Fibroblast of lung (primary cell): ENCODE measurements at regions not wholly inside any gene's neighbourhood (a gene's known extent, or its start where the extent isn't known, plus 50 kb on each side); places are given as distances from the start of the nearest gene placed in this dataset.

ENCODE experiments used
- DNase-seq, 2 donors: peaks; one replicate each; pipeline versions ENCODE4 v3.0.0 to v3.0.0-alpha.2; 2010; ENCODE audit warnings: low read depth in 2 of 2
- H2AFZ ChIP-seq: 2 replicates; pipeline ENCODE4 v1.5.1; 2012; ENCODE audit warnings: low read length, control low read depth, inconsistent platforms
- H3K27ac ChIP-seq: 2 replicates; pipeline ENCODE4 v1.5.1; 2011; ENCODE audit warnings: low read length, control low read depth; ENCODE audit not compliant: insufficient read depth
- H3K27me3 ChIP-seq: 2 replicates; pipeline ENCODE4 v1.5.1; 2011; ENCODE audit warnings: mild to moderate bottlenecking, low read length; ENCODE audit not compliant: control insufficient read depth, insufficient read depth
- H3K36me3 ChIP-seq: 2 replicates; pipeline ENCODE4 v1.5.1; 2011; ENCODE audit warnings: low read length; ENCODE audit not compliant: control insufficient read depth, insufficient read depth
- H3K4me1 ChIP-seq: 2 replicates; pipeline ENCODE4 v1.5.1; 2011; ENCODE audit warnings: low read length; ENCODE audit not compliant: control insufficient read depth, insufficient read depth; ENCODE audit errors: extremely low read depth
- H3K4me2 ChIP-seq: 2 replicates; pipeline ENCODE4 v1.5.1; 2011; ENCODE audit warnings: low read length, control low read depth; ENCODE audit not compliant: insufficient read depth; ENCODE audit errors: extremely low read depth
- H3K4me3 ChIP-seq, 4 experiments: fragments of 200-600 bp in 1 of 4; sonication (generic) in 1 of 4; replicated peaks in 1 of 4; 2 replicates each; pipeline ENCODE4 v1.5.1; 2011 to 2016; ENCODE audit warnings: low read length in 4 of 4, low read depth in 3 of 4, mild to moderate bottlenecking in 3 of 4, control low read depth in 2 of 4, inconsistent platforms in 1 of 4, mixed read lengths in 1 of 4; ENCODE audit not compliant: insufficient read depth in 1 of 4; ENCODE audit errors: control extremely low read depth in 1 of 4
- H3K79me2 ChIP-seq: 2 replicates; pipeline ENCODE4 v1.5.1; 2012; ENCODE audit warnings: mild to moderate bottlenecking, low read length, inconsistent platforms; ENCODE audit not compliant: control insufficient read depth, insufficient read depth
- H3K9ac ChIP-seq: 2 replicates; pipeline ENCODE4 v1.5.1; 2011; ENCODE audit warnings: mild to moderate bottlenecking, low read length, control low read depth; ENCODE audit not compliant: insufficient read depth
- H3K9me3 ChIP-seq: 2 replicates; pipeline ENCODE4 v1.5.1; 2012; ENCODE audit warnings: low read depth, low read length; ENCODE audit not compliant: control insufficient read depth, insufficient read depth
- H4K20me1 ChIP-seq: 2 replicates; pipeline ENCODE4 v1.5.1; 2011; ENCODE audit warnings: low read length; ENCODE audit not compliant: control insufficient read depth, insufficient read depth; ENCODE audit errors: extremely low read depth
- CTCF ChIP-seq, 2 donors: IDR thresholded peaks in 1 of 2; conservative IDR thresholded peaks in 1 of 2; 1 replicate in 1 of 2; 2 replicates in 1 of 2; pipeline ENCODE4 v1.5.1; 2011 to 2012; ENCODE audit warnings: low read length in 2 of 2, control low read depth in 1 of 2, inconsistent platforms in 1 of 2, low read depth in 1 of 2, mild to moderate bottlenecking in 1 of 2
- EZH2 ChIP-seq: IDR thresholded peaks from 2 replicates; pipeline ENCODE4 v1.5.1; 2012; ENCODE audit warnings: low read length, control low read depth, mild to moderate bottlenecking; ENCODE audit errors: missing control alignments

GRCh38 chr4:183801457-183802165 is 103.5 kb upstream of the STOX2 start:
- peaks cover 10% of the 10 kb centered on the region for H3K27me3 ChIP-seq

GRCh38 chr4:183806341-183806740 is 98.8 kb upstream of the STOX2 start:
- Histone ChIP-seq H3K27me3 (no peaks in the 10 kb centered on the region), H4K20me1 (no peaks in the 10 kb centered on the region), H2AFZ (no peak overlapping the region), H3K79me2 (no peaks in the 10 kb centered on the region), H3K9ac (no peak overlapping the region), H3K9me3 (no peaks in the 10 kb centered on the region), H3K27ac (no peak overlapping the region), H3K4me1 (no peaks in the 10 kb centered on the region), H3K36me3 (no peaks in the 10 kb centered on the region), H3K4me2 (no peak overlapping the region), H3K4me3 (no peak overlapping the region)
- no peak for TF ChIP-seq EZH2
- TF ChIP-seq CTCF (conservative IDR thresholded peaks at IDR 0.05 in 1 of 2, IDR thresholded peaks at IDR 0.05 in 1 of 2; ENCODE audit: low read depth in 1 of 2, low read length in 2 of 2), result no peak
- no peak for DNase-seq

More at GRCh38 chr4:183801457-183802165, 103.5 kb upstream of the STOX2 start:
- Histone ChIP-seq H3K9ac (no peak overlapping the region), H2AFZ (no peak overlapping the region), H3K4me2 (no peak overlapping the region), H3K27ac (no peak overlapping the region), H3K4me1 (no peaks in the 10 kb centered on the region), H3K36me3 (no peaks in the 10 kb centered on the region), H3K79me2 (no peaks in the 10 kb centered on the region), H4K20me1 (no peaks in the 10 kb centered on the region), H3K4me3 (no peak overlapping the region), H3K9me3 (no peaks in the 10 kb centered on the region)
- no peak for TF ChIP-seq CTCF (conservative IDR thresholded peaks at IDR 0.05 in 1 of 2, IDR thresholded peaks at IDR 0.05 in 1 of 2; ENCODE audit: low read depth in 1 of 2, low read length in 2 of 2)
- TF ChIP-seq EZH2, result no peak
- no peak for DNase-seq

- H3K36me3 ChIP-seq, result no peaks in the 10 kb centered on the region
- H4K20me1 ChIP-seq, result no peaks in the 10 kb centered on the region
- TF ChIP-seq CTCF (conservative IDR thresholded peaks at IDR 0.05 in 1 of 2, IDR thresholded peaks at IDR 0.05 in 1 of 2; ENCODE audit: low read depth in 1 of 2, low read length in 2 of 2), result no peak
- TF ChIP-seq EZH2, result no peak
- no peak overlapping the region for H2AFZ ChIP-seq
- H3K27me3 ChIP-seq, result no peaks in the 10 kb centered on the region
- DNase-seq, result no peak
- no peaks in the 10 kb centered on the region for H3K79me2 ChIP-seq
- H3K4me3 ChIP-seq, result no peak overlapping the region
- no peak overlapping the region for H3K4me2 ChIP-seq
- H3K27ac ChIP-seq, result no peak overlapping the region
- no peak overlapping the region for H3K9ac ChIP-seq
- no peaks in the 10 kb centered on the region for H3K9me3 ChIP-seq
- no peaks in the 10 kb centered on the region for H3K4me1 ChIP-seq
Measured at GRCh38 chr4:183807420-183808096, 97.5 kb upstream of the STOX2 start.
